ENCODE measurements at regions not wholly inside any gene's neighbourhood (a gene's known extent, or its start where the extent isn't known, plus 50 kb on each side); places are given as distances from the start of the nearest gene placed in this dataset.

DNA sequence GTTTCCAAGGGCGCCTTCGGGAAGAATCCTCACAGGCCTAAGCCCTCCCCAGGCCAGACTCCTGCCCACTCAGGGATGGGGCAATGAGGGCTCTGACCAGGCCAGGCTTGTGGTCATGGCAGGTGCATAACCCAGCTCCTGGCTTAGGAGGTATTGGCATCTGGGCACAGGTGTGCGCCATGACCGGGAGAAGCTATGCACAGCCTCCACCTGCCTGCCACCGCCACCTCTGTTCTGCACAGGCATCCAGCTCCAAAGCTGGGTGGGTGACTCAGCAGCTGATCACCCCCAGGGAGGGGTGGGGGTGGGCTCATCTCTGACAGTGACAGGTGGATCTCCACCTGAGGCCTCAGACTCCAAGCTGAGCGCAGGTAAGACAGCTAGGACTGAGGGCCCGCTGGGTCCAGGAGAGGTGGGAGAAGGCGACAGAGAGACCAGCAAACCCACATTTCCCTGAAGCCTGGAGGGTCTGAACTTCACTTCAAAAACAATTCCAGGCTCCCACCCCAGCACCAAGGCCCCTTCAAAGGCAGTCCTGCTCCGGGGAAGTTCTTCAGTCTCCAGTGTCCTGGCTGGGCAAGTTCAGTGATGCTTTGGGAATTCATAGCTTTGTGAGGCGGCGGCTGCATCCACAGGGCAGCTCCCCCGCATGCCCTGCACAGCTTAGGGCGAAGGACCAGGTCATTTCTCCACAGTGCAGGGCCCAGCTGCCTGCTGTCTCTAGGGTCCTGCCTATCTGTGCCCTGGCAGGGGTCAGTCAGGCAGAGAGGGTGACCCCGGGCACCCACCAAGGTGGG is 121.6 kb upstream of the SMURF2 start:
- DNase-seq (ENCODE audit: low read depth) = no peak
- TF ChIP-seq, protein P1, sequence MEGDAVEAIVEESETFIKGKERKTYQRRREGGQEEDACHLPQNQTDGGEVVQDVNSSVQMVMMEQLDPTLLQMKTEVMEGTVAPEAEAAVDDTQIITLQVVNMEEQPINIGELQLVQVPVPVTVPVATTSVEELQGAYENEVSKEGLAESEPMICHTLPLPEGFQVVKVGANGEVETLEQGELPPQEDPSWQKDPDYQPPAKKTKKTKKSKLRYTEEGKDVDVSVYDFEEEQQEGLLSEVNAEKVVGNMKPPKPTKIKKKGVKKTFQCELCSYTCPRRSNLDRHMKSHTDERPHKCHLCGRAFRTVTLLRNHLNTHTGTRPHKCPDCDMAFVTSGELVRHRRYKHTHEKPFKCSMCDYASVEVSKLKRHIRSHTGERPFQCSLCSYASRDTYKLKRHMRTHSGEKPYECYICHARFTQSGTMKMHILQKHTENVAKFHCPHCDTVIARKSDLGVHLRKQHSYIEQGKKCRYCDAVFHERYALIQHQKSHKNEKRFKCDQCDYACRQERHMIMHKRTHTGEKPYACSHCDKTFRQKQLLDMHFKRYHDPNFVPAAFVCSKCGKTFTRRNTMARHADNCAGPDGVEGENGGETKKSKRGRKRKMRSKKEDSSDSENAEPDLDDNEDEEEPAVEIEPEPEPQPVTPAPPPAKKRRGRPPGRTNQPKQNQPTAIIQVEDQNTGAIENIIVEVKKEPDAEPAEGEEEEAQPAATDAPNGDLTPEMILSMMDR (conservative IDR thresholded peaks at IDR 0.05; ENCODE audit: low read depth, low read length) = no peak
- no peak overlapping the region for H3K4me3 ChIP-seq (ENCODE audit: low read depth, low read length)

DNA sequence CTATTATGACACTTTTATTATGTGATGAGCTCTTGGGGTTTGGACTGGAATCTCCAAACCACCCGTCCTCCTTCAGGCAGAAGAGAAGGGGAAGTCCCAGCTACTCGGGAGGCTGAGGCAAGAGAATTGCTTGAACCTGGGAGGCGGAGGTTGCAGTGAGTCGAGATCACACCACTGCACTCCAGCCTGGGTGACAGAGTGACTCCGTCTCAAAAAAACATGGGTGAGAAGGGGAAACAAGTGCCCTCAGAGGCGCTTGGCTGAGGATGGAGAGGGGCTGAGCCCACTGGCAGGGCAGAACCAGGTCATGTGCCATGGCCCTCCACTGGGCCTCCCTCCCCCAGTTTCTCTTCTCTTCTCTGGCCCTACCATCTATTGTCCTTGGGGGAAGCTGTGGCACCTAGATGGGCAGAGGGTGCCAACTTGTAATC is 120.9 kb upstream of the SMURF2 start:
- no peak for DNase-seq (ENCODE audit: low read depth)
- TF ChIP-seq, protein P1 (conservative IDR thresholded peaks at IDR 0.05; ENCODE audit: low read depth, low read length) = no peak
- H3K4me3 ChIP-seq (ENCODE audit: low read depth, low read length) = no peak overlapping the region

DNA sequence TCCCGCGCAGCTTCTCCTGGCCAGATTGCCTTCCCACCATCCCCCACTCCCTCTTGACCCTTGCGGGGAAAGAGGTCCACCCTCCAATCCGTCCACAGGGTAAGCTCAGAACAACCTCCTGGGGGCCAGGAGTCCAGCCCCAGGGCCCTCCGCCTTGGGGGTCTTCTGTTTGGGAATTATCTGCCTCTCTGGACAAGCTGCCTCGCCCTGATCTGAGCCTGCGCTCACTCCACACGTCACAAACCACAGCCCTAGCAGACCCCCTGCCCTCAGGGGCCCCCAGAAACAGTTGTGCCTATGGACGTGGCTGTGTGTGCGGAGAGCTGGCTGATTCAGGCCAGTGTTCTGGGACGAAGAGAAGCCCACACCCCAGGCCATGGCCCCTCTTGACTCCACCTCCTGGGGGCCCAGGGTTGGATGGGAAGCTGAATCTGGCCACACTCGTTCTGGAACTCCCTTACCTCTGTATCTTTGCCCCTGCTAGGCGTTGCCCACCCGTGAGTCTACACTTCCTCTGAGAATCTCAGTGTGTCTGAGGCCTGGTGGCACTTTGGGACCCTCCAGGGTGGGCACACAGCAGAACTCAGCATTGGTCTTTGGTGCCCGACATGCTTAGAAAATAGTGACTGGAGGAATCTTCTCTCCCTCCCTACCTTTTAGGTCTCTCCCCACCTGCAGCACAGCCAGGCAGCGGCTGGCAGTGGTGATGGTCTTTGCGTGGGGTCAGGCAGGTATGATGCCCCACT is 119.9 kb upstream of the SMURF2 start:
- DNase-seq (ENCODE audit: low read depth) = no peak
- TF ChIP-seq, protein P1 (conservative IDR thresholded peaks at IDR 0.05; ENCODE audit: low read depth, low read length) = no peak
- no peak overlapping the region for H3K4me3 ChIP-seq (ENCODE audit: low read depth, low read length)

DNA sequence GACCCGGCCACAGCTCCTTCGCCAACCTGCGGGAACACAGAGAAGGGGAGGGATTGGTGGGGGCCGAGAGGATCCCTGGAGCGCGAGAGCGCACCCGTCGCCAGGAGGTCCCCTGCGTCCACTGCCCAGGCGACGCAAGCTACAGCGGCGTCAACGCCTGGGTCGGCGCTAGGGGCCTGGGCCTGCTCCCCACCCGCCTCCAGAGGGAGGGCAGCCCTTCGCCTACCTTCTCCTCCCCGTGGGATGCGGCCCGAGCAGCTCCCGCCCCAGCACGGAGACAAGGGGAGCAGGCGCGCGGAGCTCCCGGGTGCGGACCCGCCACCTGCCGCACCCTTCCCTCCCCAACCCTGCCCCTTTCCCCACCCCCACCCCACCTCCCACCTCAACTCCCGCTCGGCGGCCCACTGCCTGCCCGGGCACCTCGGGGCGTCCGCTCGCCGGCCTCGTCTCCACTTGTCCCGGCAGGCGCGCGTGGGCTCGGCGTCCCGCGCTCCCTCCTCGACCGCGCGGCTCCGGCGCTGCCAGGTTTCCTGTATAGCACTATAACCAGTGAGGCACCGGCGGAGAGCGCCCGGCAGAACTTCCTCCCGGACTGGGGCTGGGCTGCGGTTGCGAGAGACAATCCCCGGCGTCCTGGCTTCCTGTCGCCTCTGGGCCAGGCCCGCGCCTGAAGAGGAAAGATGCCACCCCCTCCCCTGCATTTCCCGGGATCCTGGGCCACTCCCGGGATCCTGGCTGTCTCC is 119.1 kb upstream of the SMURF2 start:
- peak; percentile 40 for DNase-seq (ENCODE audit: low read depth)
- TF ChIP-seq, protein P1 (conservative IDR thresholded peaks at IDR 0.05; ENCODE audit: low read depth, low read length) = no peak
- H3K4me3 ChIP-seq (ENCODE audit: low read depth, low read length) = peak overlapping the region; percentile 24

DNA sequence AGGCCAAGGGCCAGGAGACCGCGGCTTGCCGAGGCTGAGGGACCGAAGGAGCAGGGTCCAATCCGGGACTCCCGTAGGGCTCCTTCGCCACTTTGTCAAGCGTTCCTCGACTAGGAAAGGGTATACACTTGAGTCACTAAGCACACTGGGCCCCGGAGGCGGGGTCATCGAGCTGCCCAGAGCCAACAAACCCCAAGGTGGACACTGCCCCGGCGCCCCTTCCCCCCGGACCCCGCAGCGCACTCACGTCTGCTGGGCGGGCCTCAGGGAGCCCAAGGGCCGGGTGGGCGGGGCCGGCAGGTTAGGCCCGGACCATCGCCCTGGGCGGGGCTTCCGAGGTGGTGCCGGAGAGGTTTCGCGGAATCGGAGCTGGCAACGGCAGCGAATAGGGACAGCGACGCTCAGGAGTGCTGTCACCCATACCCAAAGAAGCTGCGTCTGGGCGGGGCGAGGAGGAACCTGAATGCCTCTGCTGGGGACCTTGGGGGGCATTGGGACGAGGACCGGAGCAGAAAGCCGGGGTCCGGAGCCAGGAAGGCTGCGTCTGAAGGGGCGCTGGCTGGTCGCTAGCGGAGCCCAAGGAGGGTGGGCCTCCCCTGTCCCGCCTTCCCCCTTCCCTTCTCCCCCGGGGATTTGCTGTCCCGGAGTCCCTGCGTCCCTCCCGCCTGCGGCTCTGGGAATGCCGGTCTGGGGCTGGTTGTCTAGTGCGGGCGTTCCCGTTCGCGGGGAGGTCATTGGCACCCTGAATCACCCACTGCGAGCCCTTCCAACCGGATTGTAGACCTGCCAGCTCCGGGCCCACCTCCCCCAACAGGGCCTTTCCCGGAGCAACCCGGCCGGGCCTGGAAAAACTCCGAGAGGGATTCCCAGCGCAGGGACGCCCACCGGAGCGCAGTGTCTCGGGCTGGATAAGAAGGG is 118.2 kb upstream of the SMURF2 start:
- H3K4me3 ChIP-seq (ENCODE audit: low read depth, low read length) = peak overlapping the region; percentile 8
- TF ChIP-seq, protein P1 (conservative IDR thresholded peaks at IDR 0.05; ENCODE audit: low read depth, low read length) = no peak
- DNase-seq (ENCODE audit: low read depth) = no peak
